Mammary epithelial cell (primary cell): ENCODE measurements at regions not wholly inside any gene's neighbourhood (a gene's known extent, or its start where the extent isn't known, plus 50 kb on each side); places are given as distances from the start of the nearest gene placed in this dataset.

Experiments
- EZH2 ChIP-seq: IDR thresholded peaks from 2 replicates; pipeline ENCODE4 v1.6.1; 2012; ENCODE audit warnings: low read length, inconsistent platforms, borderline replicate concordance
- TF ChIP-seq, protein P1 (sequence below), 2 donors: IDR thresholded peaks in 1 of 2; conservative IDR thresholded peaks in 1 of 2; 2 replicates each; pipeline ENCODE4 v1.5.1; 2011 to 2012; ENCODE audit warnings: inconsistent platforms in 2 of 2, low read length in 2 of 2, mild to moderate bottlenecking in 2 of 2, control low read depth in 1 of 2, low read depth in 1 of 2; ENCODE audit not compliant: insufficient read depth in 1 of 2; ENCODE audit errors: extremely low read depth in 1 of 2

DNA sequence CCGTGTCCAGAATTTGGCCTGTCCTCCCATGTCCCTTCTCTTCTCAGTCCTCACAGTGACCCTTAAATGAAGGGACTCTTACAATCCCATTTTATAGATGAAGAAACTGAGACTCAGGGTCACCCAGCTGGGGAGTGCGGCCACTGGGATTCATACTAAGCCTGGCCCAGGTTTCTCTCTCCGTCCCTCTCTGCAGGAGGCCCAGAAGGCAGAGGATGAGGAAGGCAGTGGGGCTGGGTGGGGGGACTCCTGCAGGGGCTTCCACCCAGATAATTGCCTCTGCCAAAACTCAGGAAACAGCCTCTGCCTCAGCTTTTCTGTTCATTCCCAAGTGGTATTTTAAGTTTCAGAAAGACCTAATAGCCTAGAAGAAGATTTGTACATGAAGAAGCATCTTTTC, 299.8 kb downstream of the MATN1 start:
- TF ChIP-seq, protein P1, sequence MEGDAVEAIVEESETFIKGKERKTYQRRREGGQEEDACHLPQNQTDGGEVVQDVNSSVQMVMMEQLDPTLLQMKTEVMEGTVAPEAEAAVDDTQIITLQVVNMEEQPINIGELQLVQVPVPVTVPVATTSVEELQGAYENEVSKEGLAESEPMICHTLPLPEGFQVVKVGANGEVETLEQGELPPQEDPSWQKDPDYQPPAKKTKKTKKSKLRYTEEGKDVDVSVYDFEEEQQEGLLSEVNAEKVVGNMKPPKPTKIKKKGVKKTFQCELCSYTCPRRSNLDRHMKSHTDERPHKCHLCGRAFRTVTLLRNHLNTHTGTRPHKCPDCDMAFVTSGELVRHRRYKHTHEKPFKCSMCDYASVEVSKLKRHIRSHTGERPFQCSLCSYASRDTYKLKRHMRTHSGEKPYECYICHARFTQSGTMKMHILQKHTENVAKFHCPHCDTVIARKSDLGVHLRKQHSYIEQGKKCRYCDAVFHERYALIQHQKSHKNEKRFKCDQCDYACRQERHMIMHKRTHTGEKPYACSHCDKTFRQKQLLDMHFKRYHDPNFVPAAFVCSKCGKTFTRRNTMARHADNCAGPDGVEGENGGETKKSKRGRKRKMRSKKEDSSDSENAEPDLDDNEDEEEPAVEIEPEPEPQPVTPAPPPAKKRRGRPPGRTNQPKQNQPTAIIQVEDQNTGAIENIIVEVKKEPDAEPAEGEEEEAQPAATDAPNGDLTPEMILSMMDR (conservative IDR thresholded peaks at IDR 0.05 in 1 of 2, IDR thresholded peaks at IDR 0.05 in 1 of 2; ENCODE audit: extremely low read depth in 1 of 2, insufficient read depth in 1 of 2, low read depth in 1 of 2, low read length in 2 of 2) = no peak
- no peak for TF ChIP-seq EZH2
